ENCODE measurements at regions not wholly inside any gene's neighbourhood (a gene's known extent, or its start where the extent isn't known, plus 50 kb on each side); places are given as distances from the start of the nearest gene placed in this dataset.

GRCh38 chr4:94084155-94084554 is 123.5 kb upstream of the SMARCAD1 start:
- TF ChIP-seq CTCF (IDR thresholded peaks at IDR 0.05), result no peak
- TF ChIP-seq POLR2A (IDR thresholded peaks at IDR 0.05), result no peak
